Vagina (tissue), 2 donors: ENCODE measurements at regions not wholly inside any gene's neighbourhood (a gene's known extent, or its start where the extent isn't known, plus 50 kb on each side); places are given as distances from the start of the nearest gene placed in this dataset.

Experiments used
- CTCF ChIP-seq, 3 experiments: fragments of 450-650 bp in 2 of 3; fragments of 200-600 bp in 1 of 3; sonication (generic) in 1 of 3; IDR thresholded peaks; one replicate each; pipeline ENCODE4 v1.5.1; 2017 to 2019; ENCODE audit warnings: antibody characterized with exemption in 3 of 3, mild to moderate bottlenecking in 2 of 3, moderate library complexity in 2 of 3
- POLR2A ChIP-seq, 2 donors: fragments of 450-650 bp; IDR thresholded peaks; one replicate each; pipeline ENCODE4 v1.6.1; 2017; ENCODE audit warnings: antibody characterized with exemption in 2 of 2, mild to moderate bottlenecking in 2 of 2, moderate library complexity in 2 of 2

GRCh38 chr3:194860725-194861124, 175.0 kb downstream of the FAM43A start:
- TF ChIP-seq CTCF (IDR thresholded peaks at IDR 0.05) (no peak), POLR2A (IDR thresholded peaks at IDR 0.05) (no peak)
